ENCODE measurements at regions not wholly inside any gene's neighbourhood (a gene's known extent, or its start where the extent isn't known, plus 50 kb on each side); places are given as distances from the start of the nearest gene placed in this dataset.

DNA sequence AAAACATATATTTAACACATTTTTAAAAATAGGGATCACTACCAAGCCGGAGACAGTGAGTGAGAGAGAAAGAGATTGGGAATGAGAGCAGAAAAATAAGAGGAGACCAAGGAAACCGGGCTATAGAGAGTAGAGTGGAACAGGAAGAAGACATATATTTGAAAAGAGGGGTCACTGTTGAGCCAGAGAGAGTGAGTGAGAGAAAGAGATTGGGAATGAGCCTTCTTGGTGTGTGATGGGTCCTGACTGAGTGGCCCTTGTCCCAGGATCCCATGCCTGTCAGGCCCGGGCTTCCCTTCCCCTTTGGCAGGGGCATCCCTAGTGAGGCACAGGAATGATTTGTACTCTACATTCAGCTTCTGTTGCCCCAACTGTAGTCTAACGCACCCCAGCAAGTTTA, 646.6 kb downstream of the NTRK3 start:
- TF ChIP-seq, protein P1, sequence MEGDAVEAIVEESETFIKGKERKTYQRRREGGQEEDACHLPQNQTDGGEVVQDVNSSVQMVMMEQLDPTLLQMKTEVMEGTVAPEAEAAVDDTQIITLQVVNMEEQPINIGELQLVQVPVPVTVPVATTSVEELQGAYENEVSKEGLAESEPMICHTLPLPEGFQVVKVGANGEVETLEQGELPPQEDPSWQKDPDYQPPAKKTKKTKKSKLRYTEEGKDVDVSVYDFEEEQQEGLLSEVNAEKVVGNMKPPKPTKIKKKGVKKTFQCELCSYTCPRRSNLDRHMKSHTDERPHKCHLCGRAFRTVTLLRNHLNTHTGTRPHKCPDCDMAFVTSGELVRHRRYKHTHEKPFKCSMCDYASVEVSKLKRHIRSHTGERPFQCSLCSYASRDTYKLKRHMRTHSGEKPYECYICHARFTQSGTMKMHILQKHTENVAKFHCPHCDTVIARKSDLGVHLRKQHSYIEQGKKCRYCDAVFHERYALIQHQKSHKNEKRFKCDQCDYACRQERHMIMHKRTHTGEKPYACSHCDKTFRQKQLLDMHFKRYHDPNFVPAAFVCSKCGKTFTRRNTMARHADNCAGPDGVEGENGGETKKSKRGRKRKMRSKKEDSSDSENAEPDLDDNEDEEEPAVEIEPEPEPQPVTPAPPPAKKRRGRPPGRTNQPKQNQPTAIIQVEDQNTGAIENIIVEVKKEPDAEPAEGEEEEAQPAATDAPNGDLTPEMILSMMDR (IDR thresholded peaks at IDR 0.05; ENCODE audit: insufficient read depth, low read length): no peak
- no peak for TF ChIP-seq POLR2AphosphoS5 (IDR thresholded peaks at IDR 0.05; ENCODE audit: low read depth)

Measured in HL-60 (cell line).